ENCODE measurements at regions not wholly inside any gene's neighbourhood (a gene's known extent, or its start where the extent isn't known, plus 50 kb on each side); places are given as distances from the start of the nearest gene placed in this dataset.

DNA sequence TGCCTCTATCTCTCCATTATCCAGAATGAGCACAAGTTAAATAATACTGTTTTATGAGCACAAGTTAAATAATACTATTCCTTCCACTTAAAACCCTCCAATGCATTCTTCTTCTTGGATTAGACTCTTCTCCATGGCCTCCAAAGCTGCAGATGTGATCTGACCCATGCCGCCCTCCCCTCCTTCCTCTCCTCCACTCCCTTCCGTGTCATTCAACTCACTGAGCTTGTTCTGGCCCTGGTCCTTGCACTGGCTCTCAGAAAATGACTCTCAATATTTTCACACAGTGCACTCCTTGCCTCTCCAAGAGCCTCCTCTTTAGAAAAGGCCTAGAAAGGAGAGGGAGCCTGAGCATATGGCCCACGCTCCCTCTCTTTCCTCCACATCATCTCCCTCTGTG is 125.0 kb upstream of the CD93 start:
- Mint-ChIP-seq H3K27ac (no peak overlapping the region), H3K9me3 (no peaks in the 10 kb centered on the region), H3K4me3 (no peak overlapping the region), H3K27me3 (ENCODE audit: insufficient read depth) (peaks cover 13% of the 10 kb centered on the region), H3K36me3 (ENCODE audit: low read depth) (no peaks in the 10 kb centered on the region), H3K4me1 (ENCODE audit: low read depth) (no peaks in the 10 kb centered on the region)
- no peak for TF ChIP-seq CTCF (IDR thresholded peaks at IDR 0.05)
- no peak for DNase-seq

GRCh38 chr20:23207826-23208540 is 121.9 kb upstream of the CD93 start:
- Mint-ChIP-seq H3K27ac (no peak overlapping the region), H3K9me3 (no peaks in the 10 kb centered on the region), H3K36me3 (ENCODE audit: low read depth) (no peaks in the 10 kb centered on the region), H3K4me1 (ENCODE audit: low read depth) (no peaks in the 10 kb centered on the region), H3K4me3 (no peak overlapping the region), H3K27me3 (ENCODE audit: insufficient read depth) (peaks cover 24% of the 10 kb centered on the region)
- DNase-seq = no peak
- no peak for TF ChIP-seq CTCF (IDR thresholded peaks at IDR 0.05)

- Mint-ChIP-seq H3K4me1 (ENCODE audit: low read depth) (no peaks in the 10 kb centered on the region), H3K36me3 (ENCODE audit: low read depth) (no peaks in the 10 kb centered on the region), H3K9me3 (no peaks in the 10 kb centered on the region), H3K27ac (no peak overlapping the region), H3K4me3 (no peak overlapping the region), H3K27me3 (ENCODE audit: insufficient read depth) (peaks cover 25% of the 10 kb centered on the region)
- DNase-seq = no peak
- TF ChIP-seq CTCF (IDR thresholded peaks at IDR 0.05) = no peak
Measured at GRCh38 chr20:23206995-23207394, 120.9 kb upstream of the CD93 start.

DNA sequence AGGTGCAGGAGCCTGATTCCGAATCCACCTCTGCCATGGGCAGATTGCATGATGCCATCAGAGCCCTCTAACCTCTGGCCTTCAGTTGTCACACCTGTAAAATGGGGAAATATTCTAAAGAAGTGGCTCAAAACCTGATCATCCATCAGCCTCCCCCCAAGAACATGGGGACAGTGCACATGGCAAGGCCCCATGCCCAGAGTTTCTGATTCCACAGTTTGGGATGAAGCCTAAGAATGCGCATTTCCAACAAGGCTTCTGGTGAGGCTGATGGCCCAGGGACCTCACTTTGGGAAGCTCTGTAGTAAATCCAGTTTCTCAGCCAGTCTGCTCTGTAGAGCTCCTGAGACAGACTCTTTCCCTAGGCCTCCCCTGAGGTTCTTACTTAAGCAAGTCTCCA is 119.9 kb upstream of the CD93 start:
- H3K4me3 Mint-ChIP-seq = no peak overlapping the region
- DNase-seq = no peak

DNA sequence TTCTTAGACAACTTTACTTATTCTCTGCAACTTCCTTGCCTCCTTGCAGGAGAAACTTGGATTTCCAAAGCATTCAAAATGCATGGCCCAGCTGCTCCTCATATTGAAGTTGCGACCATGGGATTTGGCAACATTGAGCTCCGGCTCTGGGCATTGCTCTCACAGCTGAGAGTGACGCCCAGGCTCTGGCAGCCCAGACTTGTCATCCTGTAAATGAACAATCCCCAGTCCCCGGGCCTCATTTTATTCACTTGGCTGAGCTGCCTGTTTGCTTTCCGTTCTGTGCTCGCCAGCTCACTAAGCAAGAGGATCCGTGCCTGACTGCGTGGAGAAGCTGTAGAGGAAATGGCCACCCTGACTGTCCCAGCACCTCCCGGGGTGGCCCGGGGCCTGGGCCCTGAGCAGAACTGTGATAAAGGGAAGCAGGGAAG is 119.5 kb upstream of the CD93 start:
- H3K4me1 Mint-ChIP-seq (ENCODE audit: low read depth) = no peaks in the 10 kb centered on the region
- H3K27me3 Mint-ChIP-seq (ENCODE audit: insufficient read depth) = peaks cover 24% of the 10 kb centered on the region
- no peak overlapping the region for H3K27ac Mint-ChIP-seq
- TF ChIP-seq CTCF (IDR thresholded peaks at IDR 0.05) = no peak
- H3K4me3 Mint-ChIP-seq = no peak overlapping the region
- no peak for DNase-seq
- H3K9me3 Mint-ChIP-seq = no peaks in the 10 kb centered on the region
- H3K36me3 Mint-ChIP-seq (ENCODE audit: low read depth) = no peaks in the 10 kb centered on the region

More for the DNA sequence above, 119.9 kb upstream of the CD93 start:
- no peaks in the 10 kb centered on the region for H3K36me3 Mint-ChIP-seq (ENCODE audit: low read depth)
- TF ChIP-seq CTCF (IDR thresholded peaks at IDR 0.05) = no peak
- H3K9me3 Mint-ChIP-seq = no peaks in the 10 kb centered on the region
- H3K4me1 Mint-ChIP-seq (ENCODE audit: low read depth) = no peaks in the 10 kb centered on the region
- H3K27me3 Mint-ChIP-seq (ENCODE audit: insufficient read depth) = peaks cover 22% of the 10 kb centered on the region
- H3K27ac Mint-ChIP-seq = no peak overlapping the region
